Fibroblast of the aortic adventitia (primary cell): ENCODE measurements at regions not wholly inside any gene's neighbourhood (a gene's known extent, or its start where the extent isn't known, plus 50 kb on each side); places are given as distances from the start of the nearest gene placed in this dataset.

Experiments
- DNase-seq: peaks from one replicate; pipeline ENCODE4 v3.0.0-alpha.2; 2010; ENCODE audit warnings: low read depth
- H3K4me3 ChIP-seq: 2 replicates; pipeline ENCODE4 v1.5.1; 2011; ENCODE audit warnings: low read depth, mild to moderate bottlenecking, control low read depth, low read length, moderate library complexity
- TF ChIP-seq, protein P1 (sequence below): IDR thresholded peaks from 2 replicates; pipeline ENCODE4 v1.5.1; 2011; ENCODE audit warnings: mild to moderate bottlenecking, low read length, control low read depth, inconsistent platforms; ENCODE audit not compliant: insufficient read depth

DNA sequence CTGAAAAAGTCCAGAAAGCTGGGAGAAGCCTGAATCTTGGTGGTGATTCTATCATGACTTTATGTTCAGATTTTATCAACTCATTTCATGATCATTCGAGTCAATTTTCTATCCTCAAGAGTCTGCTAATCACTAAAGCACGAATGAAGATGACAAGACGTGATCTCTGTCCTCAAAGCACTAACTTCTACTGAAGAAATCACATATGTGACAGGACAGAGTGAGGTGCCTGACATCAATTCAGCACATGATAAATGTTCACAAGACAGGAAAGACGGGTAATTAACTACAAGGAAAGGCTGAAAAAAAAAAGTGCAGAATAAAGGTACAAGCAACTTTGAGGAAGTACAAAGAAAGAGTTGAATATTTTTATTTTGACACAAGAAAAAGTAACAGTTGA, 487.1 kb downstream of the EFNB2 start:
- no peak overlapping the region for H3K4me3 ChIP-seq
- DNase-seq, result no peak

DNA sequence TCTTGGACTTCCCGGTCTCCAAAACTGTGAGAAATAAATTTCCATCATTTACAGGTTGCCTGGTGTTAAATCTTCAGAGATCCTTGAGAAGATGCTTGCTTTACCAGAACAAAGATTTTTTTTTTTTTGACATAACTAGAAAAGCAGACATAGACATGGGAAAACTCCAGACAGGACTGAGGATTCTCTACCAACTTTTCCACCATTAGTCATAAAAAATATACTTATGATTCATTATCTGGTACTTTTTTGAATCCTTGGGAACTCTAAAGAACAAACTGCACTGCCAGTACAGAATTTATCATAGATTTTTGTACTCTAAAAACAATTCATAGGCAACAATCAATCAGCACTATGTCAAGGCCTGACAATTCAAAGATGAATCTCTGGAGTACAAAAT, 487.6 kb downstream of the EFNB2 start:
- TF ChIP-seq, protein P1, sequence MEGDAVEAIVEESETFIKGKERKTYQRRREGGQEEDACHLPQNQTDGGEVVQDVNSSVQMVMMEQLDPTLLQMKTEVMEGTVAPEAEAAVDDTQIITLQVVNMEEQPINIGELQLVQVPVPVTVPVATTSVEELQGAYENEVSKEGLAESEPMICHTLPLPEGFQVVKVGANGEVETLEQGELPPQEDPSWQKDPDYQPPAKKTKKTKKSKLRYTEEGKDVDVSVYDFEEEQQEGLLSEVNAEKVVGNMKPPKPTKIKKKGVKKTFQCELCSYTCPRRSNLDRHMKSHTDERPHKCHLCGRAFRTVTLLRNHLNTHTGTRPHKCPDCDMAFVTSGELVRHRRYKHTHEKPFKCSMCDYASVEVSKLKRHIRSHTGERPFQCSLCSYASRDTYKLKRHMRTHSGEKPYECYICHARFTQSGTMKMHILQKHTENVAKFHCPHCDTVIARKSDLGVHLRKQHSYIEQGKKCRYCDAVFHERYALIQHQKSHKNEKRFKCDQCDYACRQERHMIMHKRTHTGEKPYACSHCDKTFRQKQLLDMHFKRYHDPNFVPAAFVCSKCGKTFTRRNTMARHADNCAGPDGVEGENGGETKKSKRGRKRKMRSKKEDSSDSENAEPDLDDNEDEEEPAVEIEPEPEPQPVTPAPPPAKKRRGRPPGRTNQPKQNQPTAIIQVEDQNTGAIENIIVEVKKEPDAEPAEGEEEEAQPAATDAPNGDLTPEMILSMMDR, result no peak
- H3K4me3 ChIP-seq, result no peak overlapping the region
- DNase-seq, result no peak

More for the DNA sequence above, 487.1 kb downstream of the EFNB2 start:
- TF ChIP-seq, protein P1, result no peak

DNA sequence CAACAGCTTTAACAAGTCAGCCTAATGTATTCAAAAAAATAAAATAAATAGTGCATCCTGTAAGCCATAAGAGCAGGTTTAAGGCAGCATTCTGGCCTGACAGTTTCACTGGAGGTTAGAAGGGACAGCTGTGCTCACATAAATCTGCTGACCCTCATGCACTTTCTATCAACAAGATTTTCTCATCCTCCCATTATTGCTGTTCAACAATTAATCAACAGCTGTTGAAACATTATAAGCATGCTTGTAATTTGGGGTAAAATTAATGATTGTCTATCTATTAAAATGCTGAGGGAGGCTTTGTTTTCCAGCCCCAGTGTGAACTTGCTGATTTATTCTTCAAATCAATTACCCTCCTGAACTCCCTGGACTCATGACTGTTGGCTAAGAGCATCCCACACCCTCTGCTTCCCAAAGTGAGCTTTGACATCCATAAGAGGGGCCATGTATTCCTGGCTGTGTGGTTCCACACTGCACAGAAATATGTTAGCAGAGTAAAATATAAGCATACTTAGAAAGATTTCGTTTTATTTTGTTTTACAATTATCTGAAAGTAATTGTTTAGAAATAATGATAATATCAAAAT, 492.4 kb downstream of the EFNB2 start:
- no peak overlapping the region for H3K4me3 ChIP-seq
- TF ChIP-seq, protein P1, result no peak
- no peak for DNase-seq

DNA sequence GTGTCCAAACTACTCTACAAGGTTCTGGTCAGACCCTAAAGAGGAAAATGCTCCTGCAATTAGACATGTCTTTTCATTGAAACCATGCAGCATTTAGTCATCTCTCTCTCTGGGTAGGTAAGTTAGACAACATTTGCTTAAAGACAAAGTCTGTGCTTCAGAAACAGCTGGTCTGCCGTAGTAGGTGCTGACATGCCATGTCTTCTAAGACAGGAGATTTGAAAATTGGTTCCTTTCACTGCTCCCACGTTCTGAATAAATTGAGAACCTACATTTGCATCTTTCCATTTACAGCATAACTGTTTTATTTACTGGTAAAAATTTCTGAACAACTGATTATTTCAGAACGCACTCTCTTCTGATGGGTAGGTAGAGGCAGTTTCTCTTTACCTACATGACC, 494.0 kb downstream of the EFNB2 start:
- H3K4me3 ChIP-seq, result no peak overlapping the region
- DNase-seq, result no peak
- TF ChIP-seq, protein P1, result no peak

DNA sequence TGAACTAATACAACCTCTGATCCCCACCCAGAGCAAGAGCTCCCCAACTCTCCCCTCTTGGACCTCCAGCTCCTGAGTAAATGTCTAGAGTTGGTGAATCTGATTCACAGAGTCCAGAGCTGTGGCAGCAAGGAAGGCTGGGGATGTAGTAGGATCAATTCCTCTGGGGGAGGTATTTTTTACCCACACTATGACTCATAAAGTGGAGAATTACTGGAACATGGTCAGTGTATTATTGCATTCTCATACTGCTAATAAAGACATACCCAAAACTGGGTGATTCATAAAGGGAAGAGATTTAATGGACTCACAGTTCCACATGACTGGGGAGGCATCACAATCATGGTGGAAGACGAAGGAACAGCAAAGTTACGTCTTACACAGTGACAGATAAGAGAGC, 496.7 kb downstream of the EFNB2 start:
- TF ChIP-seq, protein P1, result no peak
- DNase-seq, result peak; percentile 53
- no peak overlapping the region for H3K4me3 ChIP-seq

DNA sequence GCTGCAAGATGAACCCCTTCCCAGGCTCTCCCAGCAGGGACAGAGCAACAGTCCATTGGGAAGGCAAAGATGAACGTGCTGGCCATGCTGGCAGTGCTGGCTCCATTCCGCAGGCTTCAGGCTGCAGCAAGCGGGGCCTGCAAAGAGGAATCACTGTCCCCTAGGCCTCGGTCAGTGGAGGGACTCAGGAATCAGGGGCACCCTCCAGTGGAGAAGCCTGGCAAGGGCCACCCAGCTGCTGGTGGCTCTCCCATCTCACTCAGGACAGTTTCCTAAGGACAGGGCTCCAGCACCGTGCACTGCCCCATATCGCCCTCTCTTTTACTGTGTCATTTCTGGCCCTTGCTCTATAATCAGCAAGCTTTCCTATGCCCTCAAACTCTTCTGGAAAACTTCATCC, 498.6 kb downstream of the EFNB2 start:
- no peak overlapping the region for H3K4me3 ChIP-seq
- TF ChIP-seq, protein P1, result no peak
- DNase-seq, result no peak

DNA sequence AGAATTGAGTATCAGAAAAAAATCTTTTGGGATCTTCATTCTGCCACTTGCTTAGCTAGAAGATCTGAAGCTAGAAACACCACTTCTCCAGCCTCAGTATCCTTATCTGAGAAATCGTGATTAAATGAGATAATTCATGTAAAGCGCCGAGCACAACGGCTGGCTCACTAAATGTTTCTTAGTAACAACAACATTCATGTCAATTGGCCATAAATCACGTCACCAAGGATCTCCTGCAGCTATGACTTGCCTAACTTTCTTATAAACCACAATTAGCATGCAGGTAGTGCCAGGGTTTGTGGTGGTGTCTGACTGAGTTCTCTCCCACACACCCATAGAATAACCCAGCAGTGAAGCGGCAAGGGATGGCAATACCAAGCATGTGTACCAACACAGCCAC, 501.3 kb downstream of the EFNB2 start:
- no peak overlapping the region for H3K4me3 ChIP-seq
- TF ChIP-seq, protein P1, result no peak
- peak; percentile 67 for DNase-seq
